ENCODE measurements at regions not wholly inside any gene's neighbourhood (a gene's known extent, or its start where the extent isn't known, plus 50 kb on each side); places are given as distances from the start of the nearest gene placed in this dataset.

DNA sequence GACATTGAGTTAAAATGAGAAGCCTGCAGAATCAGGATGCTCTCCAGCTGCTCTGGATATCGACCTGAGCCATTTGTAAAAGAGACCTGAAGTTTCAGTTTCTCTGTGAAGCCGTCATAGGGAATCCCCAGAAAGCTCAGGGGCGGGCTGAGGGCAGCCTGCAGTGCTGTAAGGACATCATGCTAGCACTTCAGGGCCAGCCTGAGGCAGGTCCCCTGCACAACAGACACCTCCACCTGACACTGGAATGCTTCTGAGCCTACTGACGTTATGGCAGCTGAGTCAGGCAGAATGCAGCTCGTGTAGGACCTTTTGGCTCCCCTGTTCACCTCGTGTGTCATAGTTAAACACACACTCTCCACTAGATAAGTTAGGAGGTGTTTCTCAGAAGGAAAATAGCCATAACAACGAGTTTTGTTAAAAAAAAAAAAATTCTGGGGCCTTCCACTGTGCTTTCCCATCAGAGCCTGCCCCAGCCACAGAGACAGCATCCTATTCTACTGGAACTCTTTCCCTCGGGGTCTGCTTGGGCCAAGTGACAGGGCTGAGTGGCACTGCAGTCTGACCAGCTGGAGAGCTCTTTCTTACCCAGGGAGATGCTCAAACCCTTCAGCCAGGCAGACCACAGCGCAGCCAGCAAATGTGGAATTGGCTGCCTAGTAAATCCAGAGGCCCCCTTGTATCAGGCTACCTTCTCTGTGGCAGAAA, 354.9 kb downstream of the DIRAS2 start:
- POLR2A ChIA-PET: no interaction called here
- Histone ChIP-seq H3K4me1 (ENCODE audit: control insufficient read depth in 1 of 2, insufficient read depth in 2 of 2, low read depth in 1 of 2, low read length in 1 of 2) (peaks cover 0 to 9% of the 10 kb centered on the region in 2 experiments; a peak in 1 of 4 replicates), H3K9me3 (no peaks in the 10 kb centered on the region), H4K20me1 (ENCODE audit: insufficient read depth) (no peaks in the 10 kb centered on the region), H3K79me2 (ENCODE audit: insufficient read depth) (no peaks in the 10 kb centered on the region), H3K4me3 (ENCODE audit: low read depth in 2 of 2, low read length in 1 of 2) (no peak overlapping the region), H3K4me2 (no peak overlapping the region), H3K27ac (ENCODE audit: low read depth in 2 of 2, low read length in 1 of 2) (no peak overlapping the region; a peak in 1 of 4 replicates), H3K36me3 (replicated peaks in 1 of 2; ENCODE audit: control insufficient read depth in 1 of 2, insufficient read depth in 2 of 2, low read length in 1 of 2) (no peaks in the 10 kb centered on the region), H3F3A (replicated peaks; ENCODE audit: insufficient read depth) (no peaks in the 10 kb centered on the region), H2AFZ (ENCODE audit: low read depth) (no peak overlapping the region), H3K9me2 (no peaks in the 10 kb centered on the region), H3K9ac (no peak overlapping the region), H3K27me3 (ENCODE audit: insufficient read depth) (no peaks in the 10 kb centered on the region)
- CTCF ChIA-PET: interaction anchor here (1.4 kb wide), 2 partner anchors 9 to 20 kb away, joined by 4 to 5 read pairs; no protein-coding TSS in a partner anchor
- 16% methylated on average over 7 of the region's 9 CpGs for WGBS (ENCODE audit: low lambda C conversion rate)
- DNase-seq: no peak
- TF ChIP-seq CHD2 (IDR thresholded peaks at IDR 0.05; ENCODE audit: low read length, partially characterized antibody): no peak
- TF ChIP-seq NRF1 (IDR thresholded peaks at IDR 0.05; ENCODE audit: low read depth, low read length): no peak
- TF ChIP-seq ELF1 (IDR thresholded peaks at IDR 0.05): no peak
- no peak for TF ChIP-seq RFX5 (IDR thresholded peaks at IDR 0.05; ENCODE audit: low read length)
- no peak for TF ChIP-seq YY1 (IDR thresholded peaks at IDR 0.05; ENCODE audit: low read depth)
- no peak for TF ChIP-seq FOSL2 (IDR thresholded peaks at IDR 0.05; ENCODE audit: borderline replicate concordance, low read depth)
- no peak for TF ChIP-seq MXI1 (IDR thresholded peaks at IDR 0.05; ENCODE audit: low read depth, low read length)
- no peak for TF ChIP-seq JUND (IDR thresholded peaks at IDR 0.05)
- TF ChIP-seq, protein P1, sequence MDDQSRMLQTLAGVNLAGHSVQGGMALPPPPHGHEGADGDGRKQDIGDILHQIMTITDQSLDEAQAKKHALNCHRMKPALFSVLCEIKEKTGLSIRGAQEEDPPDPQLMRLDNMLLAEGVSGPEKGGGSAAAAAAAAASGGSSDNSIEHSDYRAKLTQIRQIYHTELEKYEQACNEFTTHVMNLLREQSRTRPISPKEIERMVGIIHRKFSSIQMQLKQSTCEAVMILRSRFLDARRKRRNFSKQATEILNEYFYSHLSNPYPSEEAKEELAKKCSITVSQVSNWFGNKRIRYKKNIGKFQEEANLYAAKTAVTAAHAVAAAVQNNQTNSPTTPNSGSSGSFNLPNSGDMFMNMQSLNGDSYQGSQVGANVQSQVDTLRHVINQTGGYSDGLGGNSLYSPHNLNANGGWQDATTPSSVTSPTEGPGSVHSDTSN (IDR thresholded peaks at IDR 0.05): no peak
- no peak for TF ChIP-seq GATA2 (CRISPR knock-in tag; IDR thresholded peaks at IDR 0.05)
- no peak for TF ChIP-seq GABPA (IDR thresholded peaks at IDR 0.05; ENCODE audit: low read depth)
- no peak for TF ChIP-seq FOXJ3 (CRISPR knock-in tag; IDR thresholded peaks at IDR 0.05)
- TF ChIP-seq, protein P2, sequence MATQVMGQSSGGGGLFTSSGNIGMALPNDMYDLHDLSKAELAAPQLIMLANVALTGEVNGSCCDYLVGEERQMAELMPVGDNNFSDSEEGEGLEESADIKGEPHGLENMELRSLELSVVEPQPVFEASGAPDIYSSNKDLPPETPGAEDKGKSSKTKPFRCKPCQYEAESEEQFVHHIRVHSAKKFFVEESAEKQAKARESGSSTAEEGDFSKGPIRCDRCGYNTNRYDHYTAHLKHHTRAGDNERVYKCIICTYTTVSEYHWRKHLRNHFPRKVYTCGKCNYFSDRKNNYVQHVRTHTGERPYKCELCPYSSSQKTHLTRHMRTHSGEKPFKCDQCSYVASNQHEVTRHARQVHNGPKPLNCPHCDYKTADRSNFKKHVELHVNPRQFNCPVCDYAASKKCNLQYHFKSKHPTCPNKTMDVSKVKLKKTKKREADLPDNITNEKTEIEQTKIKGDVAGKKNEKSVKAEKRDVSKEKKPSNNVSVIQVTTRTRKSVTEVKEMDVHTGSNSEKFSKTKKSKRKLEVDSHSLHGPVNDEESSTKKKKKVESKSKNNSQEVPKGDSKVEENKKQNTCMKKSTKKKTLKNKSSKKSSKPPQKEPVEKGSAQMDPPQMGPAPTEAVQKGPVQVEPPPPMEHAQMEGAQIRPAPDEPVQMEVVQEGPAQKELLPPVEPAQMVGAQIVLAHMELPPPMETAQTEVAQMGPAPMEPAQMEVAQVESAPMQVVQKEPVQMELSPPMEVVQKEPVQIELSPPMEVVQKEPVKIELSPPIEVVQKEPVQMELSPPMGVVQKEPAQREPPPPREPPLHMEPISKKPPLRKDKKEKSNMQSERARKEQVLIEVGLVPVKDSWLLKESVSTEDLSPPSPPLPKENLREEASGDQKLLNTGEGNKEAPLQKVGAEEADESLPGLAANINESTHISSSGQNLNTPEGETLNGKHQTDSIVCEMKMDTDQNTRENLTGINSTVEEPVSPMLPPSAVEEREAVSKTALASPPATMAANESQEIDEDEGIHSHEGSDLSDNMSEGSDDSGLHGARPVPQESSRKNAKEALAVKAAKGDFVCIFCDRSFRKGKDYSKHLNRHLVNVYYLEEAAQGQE (IDR thresholded peaks at IDR 0.05; ENCODE audit: low read depth, low read length): no peak
- no peak for TF ChIP-seq TAF1 (IDR thresholded peaks at IDR 0.05; ENCODE audit: borderline replicate concordance, low read depth, low read length)
- TF ChIP-seq EZH2phosphoT487 (IDR thresholded peaks at IDR 0.05; ENCODE audit: borderline replicate concordance, low read depth): no peak
- TF ChIP-seq RCOR1 (IDR thresholded peaks at IDR 0.05; ENCODE audit: low read length): no peak
- TF ChIP-seq, protein P3, sequence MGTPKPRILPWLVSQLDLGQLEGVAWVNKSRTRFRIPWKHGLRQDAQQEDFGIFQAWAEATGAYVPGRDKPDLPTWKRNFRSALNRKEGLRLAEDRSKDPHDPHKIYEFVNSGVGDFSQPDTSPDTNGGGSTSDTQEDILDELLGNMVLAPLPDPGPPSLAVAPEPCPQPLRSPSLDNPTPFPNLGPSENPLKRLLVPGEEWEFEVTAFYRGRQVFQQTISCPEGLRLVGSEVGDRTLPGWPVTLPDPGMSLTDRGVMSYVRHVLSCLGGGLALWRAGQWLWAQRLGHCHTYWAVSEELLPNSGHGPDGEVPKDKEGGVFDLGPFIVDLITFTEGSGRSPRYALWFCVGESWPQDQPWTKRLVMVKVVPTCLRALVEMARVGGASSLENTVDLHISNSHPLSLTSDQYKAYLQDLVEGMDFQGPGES (IDR thresholded peaks at IDR 0.05; ENCODE audit: low read depth, low read length): no peak
- TF ChIP-seq, protein P4, sequence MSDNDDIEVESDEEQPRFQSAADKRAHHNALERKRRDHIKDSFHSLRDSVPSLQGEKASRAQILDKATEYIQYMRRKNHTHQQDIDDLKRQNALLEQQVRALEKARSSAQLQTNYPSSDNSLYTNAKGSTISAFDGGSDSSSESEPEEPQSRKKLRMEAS (IDR thresholded peaks at IDR 0.05; ENCODE audit: low read depth): no peak
- TF ChIP-seq MEF2A (IDR thresholded peaks at IDR 0.05; ENCODE audit: borderline replicate concordance, low read depth): no peak
- no peak for TF ChIP-seq POLR2AphosphoS5 (IDR thresholded peaks at IDR 0.05; ENCODE audit: low read depth, low read length)

Measured in SK-N-SH (cell line).